Fibroblast of peridontal ligament (primary cell): ENCODE measurements at regions not wholly inside any gene's neighbourhood (a gene's known extent, or its start where the extent isn't known, plus 50 kb on each side); places are given as distances from the start of the nearest gene placed in this dataset.
"Not testable (repeated sequence)": the region's sequence is repeated elsewhere in the genome, so short reads cannot be mapped to it uniquely, and the experiment has no call there.

ENCODE experiments used
- DNase-seq: peaks from one replicate; pipeline ENCODE4 v3.0.0-alpha.2; 2010; ENCODE audit errors: extremely low read depth

- no peak for DNase-seq
These were observed 242.9 kb upstream of the C2CD4B start for GRCh38 chr15:62407962-62408361.

- no peak for DNase-seq
These were observed 244.4 kb upstream of the C2CD4B start for GRCh38 chr15:62409466-62409865.

GRCh38 chr15:62412686-62413085 is 247.6 kb upstream of the C2CD4B start:
- no peak for DNase-seq

- DNase-seq, result peak; percentile 58
These were observed 248.1 kb upstream of the C2CD4B start for GRCh38 chr15:62413153-62413552.

GRCh38 chr15:62413786-62414185 is 248.7 kb upstream of the C2CD4B start:
- DNase-seq, result peak; percentile 94

- DNase-seq, result no peak
These were observed 250.4 kb upstream of the C2CD4B start for GRCh38 chr15:62415498-62415897.

GRCh38 chr15:62416526-62416925 is 251.4 kb upstream of the C2CD4B start:
- DNase-seq, result no peak

DNA sequence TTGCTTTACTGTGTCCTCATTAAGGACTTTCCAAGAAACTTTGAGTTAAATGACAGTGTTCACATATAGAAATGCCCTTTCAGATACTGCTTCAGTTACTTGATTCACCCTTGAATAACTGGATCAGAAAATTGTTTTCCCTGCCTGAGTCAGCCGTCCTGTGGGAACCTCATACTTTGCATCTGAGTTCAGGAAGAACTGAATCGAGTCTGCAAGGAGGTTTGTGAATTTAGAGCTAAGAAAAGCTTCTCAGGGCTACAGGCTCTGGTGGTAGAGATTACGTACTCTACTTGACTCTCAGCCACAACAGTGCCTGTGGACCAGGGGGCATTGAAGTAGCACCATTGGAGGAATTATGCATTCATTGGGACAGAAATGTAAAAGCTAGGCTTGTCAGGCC is 252.4 kb upstream of the C2CD4B start:
- DNase-seq, result peak; percentile 71

DNA sequence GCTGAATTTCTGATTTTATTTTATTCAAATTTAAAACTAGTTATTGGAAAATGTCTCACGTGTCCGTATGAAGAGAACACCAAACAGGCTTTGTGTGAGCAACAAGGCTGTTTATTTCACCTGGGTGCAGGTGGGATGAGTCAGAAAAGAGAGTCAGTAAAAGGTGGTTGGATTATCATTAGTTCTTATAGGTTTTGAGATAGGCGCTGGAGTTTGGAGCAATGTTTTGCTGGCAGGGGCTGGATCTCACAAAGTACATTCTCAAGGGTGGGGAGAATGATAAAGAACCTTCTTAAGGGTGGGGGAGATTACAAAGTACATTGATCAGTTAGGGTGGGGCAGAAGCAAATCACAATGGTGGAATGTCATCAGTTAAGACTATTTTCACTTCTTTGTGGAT is 253.4 kb upstream of the C2CD4B start:
- not testable (repeated sequence) for DNase-seq

GRCh38 chr15:62419192-62419591 is 254.1 kb upstream of the C2CD4B start:
- DNase-seq, result no peak

GRCh38 chr15:62420371-62420770 is 255.3 kb upstream of the C2CD4B start:
- DNase-seq, result not testable (repeated sequence)

DNA sequence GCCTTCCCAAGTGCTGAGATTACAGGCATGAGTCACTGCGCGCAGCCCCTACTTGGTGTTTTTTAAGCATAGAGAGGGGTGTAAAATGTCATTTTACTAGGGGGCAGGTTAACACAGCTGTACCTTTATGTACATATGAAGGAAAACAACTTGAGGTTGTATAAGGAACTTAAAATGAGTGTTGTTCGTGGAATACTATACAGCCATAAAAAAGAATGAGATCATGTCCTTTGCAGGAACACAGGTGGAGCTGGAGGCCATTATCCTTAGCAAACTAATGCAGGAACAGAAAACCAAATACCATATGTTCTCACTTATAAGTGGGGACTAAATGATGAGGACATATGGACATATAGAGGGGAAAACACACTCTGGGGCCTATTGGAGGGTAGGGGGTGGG is 256.2 kb upstream of the C2CD4B start:
- DNase-seq, result no peak

DNA sequence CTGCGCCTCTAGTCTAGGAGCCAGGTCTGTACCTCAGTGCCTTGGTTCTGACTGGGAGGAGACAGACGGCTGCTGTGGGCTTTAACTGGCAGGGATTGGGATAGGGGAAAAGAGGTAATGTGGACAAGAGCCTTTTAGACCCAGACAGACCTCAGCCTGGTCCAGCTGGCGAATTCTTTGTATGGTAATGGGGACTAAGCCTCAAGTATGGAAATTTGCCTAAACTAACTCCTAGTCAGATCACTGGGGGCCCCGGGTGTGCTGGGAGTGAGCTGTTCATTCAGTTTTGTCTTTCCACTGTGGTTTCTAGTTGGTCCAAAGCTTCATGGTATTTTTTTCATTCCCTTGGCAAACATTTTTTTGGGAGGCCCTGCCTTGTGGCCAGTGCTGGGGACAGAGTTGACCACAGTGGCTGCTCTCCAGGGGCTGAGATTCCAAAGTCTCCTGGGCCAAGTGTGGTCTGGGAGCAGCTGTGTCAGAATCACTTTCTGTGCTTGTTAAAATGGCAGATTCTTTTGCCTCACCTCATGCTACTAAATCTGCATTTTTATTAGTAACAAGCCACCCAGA is 261.4 kb upstream of the C2CD4B start:
- peak; percentile 61 for DNase-seq

DNA sequence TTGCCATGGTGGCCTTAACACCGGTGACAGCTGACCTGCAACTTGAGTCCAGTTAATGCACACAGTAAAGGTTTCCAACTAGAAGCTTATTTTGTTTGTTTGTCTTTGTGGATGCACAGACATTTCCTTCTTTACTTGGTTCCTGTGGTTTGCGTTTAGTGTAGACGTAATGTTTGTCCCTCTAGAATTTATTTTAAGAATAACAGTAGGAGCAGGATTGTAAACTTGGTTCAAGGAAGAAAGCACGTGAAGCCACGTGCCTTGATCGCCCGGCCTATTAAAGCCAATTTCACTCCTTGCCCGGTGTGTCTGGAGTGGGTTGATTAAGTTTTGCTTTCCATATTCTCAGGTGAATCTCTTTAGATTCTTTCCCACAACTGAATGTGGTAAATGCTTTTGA is 263.2 kb upstream of the C2CD4B start:
- DNase-seq, result no peak

DNA sequence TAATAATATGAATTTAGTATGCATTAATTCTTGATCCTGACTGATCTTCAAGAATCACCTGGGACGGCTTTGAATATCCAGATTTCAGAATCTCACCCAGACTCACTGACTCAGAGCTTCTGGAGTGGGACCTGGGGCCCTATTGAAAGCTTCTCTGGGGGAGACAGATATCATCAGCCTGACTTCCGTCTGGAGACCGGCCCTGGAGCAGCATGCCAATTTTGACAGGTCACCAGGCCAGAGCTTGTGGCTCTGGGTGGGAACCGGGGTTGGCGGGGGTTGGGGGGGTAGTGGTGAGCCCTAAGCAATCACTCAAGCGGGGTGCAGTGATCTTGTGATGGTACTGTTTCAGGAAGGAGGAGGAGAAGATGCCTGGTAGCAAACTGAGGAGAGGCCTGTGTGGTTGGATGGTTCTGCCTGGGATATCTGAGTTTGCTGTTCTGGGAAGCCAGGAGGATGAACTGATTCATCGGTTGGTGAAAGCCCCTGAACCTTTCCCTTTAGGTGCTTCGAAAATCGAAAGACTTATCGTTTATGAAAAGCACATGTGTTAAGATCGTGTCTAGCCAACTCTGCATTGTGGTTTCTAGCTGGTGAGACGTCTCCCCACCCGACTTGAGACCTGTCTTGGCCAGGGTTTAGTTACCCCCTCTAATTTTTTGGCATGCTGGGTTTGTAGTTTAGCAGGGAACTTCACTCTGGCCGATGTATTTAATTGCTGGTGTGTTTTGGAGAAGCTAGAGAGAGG is 263.9 kb upstream of the C2CD4B start:
- DNase-seq, result no peak

GRCh38 chr15:62430056-62430455 is 265.0 kb upstream of the C2CD4B start:
- no peak for DNase-seq

DNA sequence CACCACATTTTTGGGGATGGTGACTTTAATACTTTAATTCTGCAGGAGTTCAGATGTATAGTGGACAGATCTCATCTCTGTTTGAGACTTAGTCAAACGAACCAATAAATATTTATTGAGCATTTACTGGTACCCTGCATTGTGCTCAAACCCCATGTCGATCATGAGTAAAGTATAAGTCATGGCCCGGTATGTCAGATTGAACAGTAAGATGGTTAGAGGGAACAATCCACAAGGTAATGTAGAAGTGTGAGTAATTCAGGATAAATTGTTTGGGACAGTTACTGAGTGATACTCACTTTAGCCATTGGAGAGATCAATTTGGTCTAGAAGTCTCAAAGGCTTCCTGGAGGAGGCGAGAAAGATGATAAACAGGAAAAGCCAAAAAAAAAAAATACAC is 265.5 kb upstream of the C2CD4B start:
- DNase-seq, result no peak

- DNase-seq, result no peak
These were observed 266.1 kb upstream of the C2CD4B start for GRCh38 chr15:62431008-62431797.

DNA sequence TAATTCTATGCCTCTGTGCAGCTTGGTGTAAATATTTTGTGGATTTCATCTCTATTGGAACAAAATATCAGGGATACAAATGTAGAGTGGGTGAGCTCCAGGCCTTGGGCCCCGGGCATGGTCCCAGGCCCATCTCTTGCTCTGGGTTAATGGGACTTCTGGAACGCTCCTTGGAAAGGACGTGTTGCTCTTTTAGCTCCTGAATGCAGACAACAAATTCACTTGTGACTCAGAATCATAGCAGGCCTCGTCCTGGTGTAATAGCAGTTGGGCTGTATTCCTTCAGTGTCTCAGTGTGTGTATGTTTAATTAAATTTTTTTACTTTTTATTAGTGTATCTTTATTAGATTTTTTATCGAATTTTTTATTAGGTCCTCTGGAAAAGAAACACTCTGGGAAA is 266.7 kb upstream of the C2CD4B start:
- DNase-seq, result no peak

- peak; percentile 29 for DNase-seq
These were observed 267.8 kb upstream of the C2CD4B start for GRCh38 chr15:62432702-62433398.

DNA sequence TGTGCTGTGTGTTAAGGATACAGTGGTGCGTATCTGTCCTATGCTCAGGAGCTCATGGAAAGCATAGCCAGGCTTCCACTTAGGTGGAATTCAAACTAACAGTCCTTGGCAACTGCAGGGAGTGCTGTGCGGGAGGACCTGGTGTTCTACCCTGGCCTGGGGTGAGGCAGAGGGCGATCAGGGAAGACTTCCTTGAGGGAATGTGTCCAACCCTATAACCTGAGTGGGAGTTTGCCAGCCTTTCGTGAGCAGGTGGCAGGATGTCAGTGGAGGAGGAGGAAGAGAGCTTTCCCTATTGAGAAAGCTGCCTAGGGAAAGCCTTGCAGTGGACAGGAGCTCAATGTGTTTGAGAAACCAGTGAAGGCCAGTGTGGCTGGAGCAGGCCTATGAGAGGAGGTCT is 271.1 kb upstream of the C2CD4B start:
- DNase-seq, result no peak

DNA sequence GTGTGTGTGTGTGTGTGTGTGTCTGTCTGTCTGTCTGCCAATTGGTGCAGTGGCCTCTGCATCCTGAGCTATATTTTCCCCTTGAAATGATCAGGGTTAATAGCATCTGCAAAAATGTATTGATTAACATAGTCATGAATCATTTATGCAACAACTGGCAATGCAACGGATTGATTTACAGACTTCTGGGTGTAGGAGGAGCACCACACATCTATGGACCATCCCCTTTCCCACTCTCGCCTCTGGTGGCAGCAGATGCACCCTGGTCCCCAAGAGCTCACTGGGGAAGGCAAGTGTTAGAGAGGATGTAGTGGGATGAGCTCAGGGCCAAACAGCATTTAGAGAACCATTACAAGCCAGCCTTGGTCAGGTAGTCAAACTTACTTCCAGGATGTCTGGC is 272.7 kb upstream of the C2CD4B start:
- DNase-seq, result no peak
